Astrocyte (in vitro differentiated cells and primary cell): ENCODE measurements at regions not wholly inside any gene's neighbourhood (a gene's known extent, or its start where the extent isn't known, plus 50 kb on each side); places are given as distances from the start of the nearest gene placed in this dataset.

Experiments
- DNase-seq: peaks from one replicate; pipeline ENCODE4 v3.0.0-alpha.2; 2010; ENCODE audit warnings: low read depth
- FAIRE-seq: peaks from 2 replicates; lab custom pipeline; 2011; peaks lifted over from hg19 to GRCh38; lab: Jason Lieb, UNC
- H2AFZ ChIP-seq: 2 replicates; pipeline ENCODE4 v1.6.0; 2012; ENCODE audit warnings: low read depth, low read length, inconsistent platforms
- H3K27ac ChIP-seq: 2 replicates; pipeline ENCODE4 v1.5.1; 2011; ENCODE audit warnings: low read depth, low read length, inconsistent platforms
- H3K27me3 ChIP-seq: 2 replicates; pipeline ENCODE4 v1.6.0; 2011; ENCODE audit warnings: low read length, inconsistent platforms; ENCODE audit not compliant: insufficient read depth
- H3K36me3 ChIP-seq: 2 replicates; pipeline ENCODE4 v1.5.1; 2011; ENCODE audit warnings: low read length, inconsistent platforms; ENCODE audit not compliant: insufficient read depth
- H3K4me1 ChIP-seq: 2 replicates; pipeline ENCODE4 v1.5.1; 2011; ENCODE audit warnings: low read length, inconsistent platforms; ENCODE audit not compliant: insufficient read depth
- H3K4me2 ChIP-seq: 2 replicates; pipeline ENCODE4 v1.6.0; 2012; ENCODE audit warnings: low read length, inconsistent platforms
- H3K4me3 ChIP-seq: 2 replicates; pipeline ENCODE4 v1.5.1; 2011; ENCODE audit warnings: low read depth, mild to moderate bottlenecking, low read length, inconsistent platforms; ENCODE audit not compliant: insufficient read depth
- H3K79me2 ChIP-seq: 2 replicates; pipeline ENCODE4 v1.6.0; 2012; ENCODE audit warnings: mild to moderate bottlenecking, low read length, inconsistent platforms; ENCODE audit not compliant: insufficient read depth
- H3K9ac ChIP-seq: 2 replicates; pipeline ENCODE4 v1.6.0; 2012; ENCODE audit warnings: mild to moderate bottlenecking, low read length, inconsistent platforms
- H3K9me3 ChIP-seq: 2 replicates; pipeline ENCODE4 v1.5.1; 2012; ENCODE audit warnings: low read depth, mild to moderate bottlenecking, low read length, inconsistent platforms; ENCODE audit not compliant: insufficient read depth
- H4K20me1 ChIP-seq: 2 replicates; pipeline ENCODE4 v1.6.0; 2012; ENCODE audit warnings: low read length, inconsistent platforms; ENCODE audit not compliant: insufficient read depth
- H3K27ac Mint-ChIP-seq: one replicate; pipeline ENCODE4 v1.8.0; 2021; ENCODE audit warnings: mild to moderate bottlenecking, mixed read lengths; ENCODE audit not compliant: unreplicated experiment
- H3K27me3 Mint-ChIP-seq: one replicate; pipeline ENCODE4 v1.8.0; 2021; ENCODE audit warnings: low read depth, mixed read lengths; ENCODE audit not compliant: unreplicated experiment
- H3K36me3 Mint-ChIP-seq: one replicate; pipeline ENCODE4 v1.8.0; 2021; ENCODE audit warnings: low read depth, mixed read lengths; ENCODE audit not compliant: unreplicated experiment
- H3K4me1 Mint-ChIP-seq: one replicate; pipeline ENCODE4 v1.8.0; 2021; ENCODE audit warnings: low read depth, mixed read lengths; ENCODE audit not compliant: unreplicated experiment
- H3K4me3 Mint-ChIP-seq: one replicate; pipeline ENCODE4 v1.8.0; 2021; ENCODE audit warnings: mild to moderate bottlenecking, moderate library complexity, mixed read lengths; ENCODE audit not compliant: unreplicated experiment
- H3K9me3 Mint-ChIP-seq: one replicate; pipeline ENCODE4 v1.8.0; 2021; ENCODE audit warnings: mild to moderate bottlenecking, mixed read lengths; ENCODE audit not compliant: unreplicated experiment
- EZH2 ChIP-seq: IDR thresholded peaks from 2 replicates; pipeline ENCODE4 v1.6.1; 2012; ENCODE audit warnings: mild to moderate bottlenecking, low read length, inconsistent platforms; ENCODE audit not compliant: insufficient read depth
- TF ChIP-seq, protein P1 (sequence below): IDR thresholded peaks from 2 replicates; pipeline ENCODE4 v1.5.1; 2011; ENCODE audit warnings: low read depth, mild to moderate bottlenecking, inconsistent platforms, low read length, moderate library complexity; ENCODE audit not compliant: insufficient read depth

GRCh38 chr5:168039039-168039438 is 252.4 kb upstream of the WWC1 start:
- Mint-ChIP-seq H3K27me3 (no peaks in the 10 kb centered on the region), H3K9me3 (no peaks in the 10 kb centered on the region), H3K36me3 (peaks cover 16% of the 10 kb centered on the region), H3K27ac (no peak overlapping the region), H3K4me1 (no peaks in the 10 kb centered on the region), H3K4me3 (no peak overlapping the region)
- DNase-seq (no peak), FAIRE-seq (no peak)
- Histone ChIP-seq H3K4me1 (no peaks in the 10 kb centered on the region), H3K79me2 (no peaks in the 10 kb centered on the region), H3K36me3 (no peaks in the 10 kb centered on the region), H3K9me3 (no peaks in the 10 kb centered on the region), H2AFZ (no peak overlapping the region), H3K27ac (no peak overlapping the region), H4K20me1 (no peaks in the 10 kb centered on the region), H3K4me3 (no peak overlapping the region), H3K4me2 (no peak overlapping the region), H3K27me3 (no peaks in the 10 kb centered on the region), H3K9ac (no peak overlapping the region)
- TF ChIP-seq, protein P1, sequence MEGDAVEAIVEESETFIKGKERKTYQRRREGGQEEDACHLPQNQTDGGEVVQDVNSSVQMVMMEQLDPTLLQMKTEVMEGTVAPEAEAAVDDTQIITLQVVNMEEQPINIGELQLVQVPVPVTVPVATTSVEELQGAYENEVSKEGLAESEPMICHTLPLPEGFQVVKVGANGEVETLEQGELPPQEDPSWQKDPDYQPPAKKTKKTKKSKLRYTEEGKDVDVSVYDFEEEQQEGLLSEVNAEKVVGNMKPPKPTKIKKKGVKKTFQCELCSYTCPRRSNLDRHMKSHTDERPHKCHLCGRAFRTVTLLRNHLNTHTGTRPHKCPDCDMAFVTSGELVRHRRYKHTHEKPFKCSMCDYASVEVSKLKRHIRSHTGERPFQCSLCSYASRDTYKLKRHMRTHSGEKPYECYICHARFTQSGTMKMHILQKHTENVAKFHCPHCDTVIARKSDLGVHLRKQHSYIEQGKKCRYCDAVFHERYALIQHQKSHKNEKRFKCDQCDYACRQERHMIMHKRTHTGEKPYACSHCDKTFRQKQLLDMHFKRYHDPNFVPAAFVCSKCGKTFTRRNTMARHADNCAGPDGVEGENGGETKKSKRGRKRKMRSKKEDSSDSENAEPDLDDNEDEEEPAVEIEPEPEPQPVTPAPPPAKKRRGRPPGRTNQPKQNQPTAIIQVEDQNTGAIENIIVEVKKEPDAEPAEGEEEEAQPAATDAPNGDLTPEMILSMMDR: no peak
- no peak for TF ChIP-seq EZH2

- Mint-ChIP-seq H3K36me3 (peaks cover 16% of the 10 kb centered on the region), H3K4me3 (no peak overlapping the region), H3K27me3 (no peaks in the 10 kb centered on the region), H3K27ac (no peak overlapping the region), H3K9me3 (no peaks in the 10 kb centered on the region), H3K4me1 (no peaks in the 10 kb centered on the region)
- TF ChIP-seq, protein P1: no peak
- no peak for TF ChIP-seq EZH2
- Histone ChIP-seq H3K27me3 (no peaks in the 10 kb centered on the region), H2AFZ (no peak overlapping the region), H3K9me3 (no peaks in the 10 kb centered on the region), H3K4me1 (no peaks in the 10 kb centered on the region), H3K36me3 (no peaks in the 10 kb centered on the region), H3K4me3 (no peak overlapping the region), H3K9ac (no peak overlapping the region), H3K27ac (no peak overlapping the region), H3K4me2 (no peak overlapping the region), H4K20me1 (no peaks in the 10 kb centered on the region), H3K79me2 (no peaks in the 10 kb centered on the region)
- no peak for FAIRE-seq
- no peak for DNase-seq
Observed at GRCh38 chr5:168039566-168040248, 251.7 kb upstream of the WWC1 start.

- DNase-seq: no peak
- Histone ChIP-seq H3K4me3 (no peak overlapping the region), H3K9me3 (no peaks in the 10 kb centered on the region), H3K4me2 (no peak overlapping the region), H3K27me3 (no peaks in the 10 kb centered on the region), H4K20me1 (no peaks in the 10 kb centered on the region), H3K27ac (no peak overlapping the region), H3K36me3 (no peaks in the 10 kb centered on the region), H3K9ac (no peak overlapping the region), H3K79me2 (no peaks in the 10 kb centered on the region), H2AFZ (no peak overlapping the region), H3K4me1 (no peaks in the 10 kb centered on the region)
- Mint-ChIP-seq H3K27ac (no peak overlapping the region), H3K27me3 (no peaks in the 10 kb centered on the region), H3K4me3 (no peak overlapping the region), H3K36me3 (peaks cover 13% of the 10 kb centered on the region), H3K9me3 (no peaks in the 10 kb centered on the region), H3K4me1 (peaks cover 4% of the 10 kb centered on the region)
- FAIRE-seq: no peak
- no peak for TF ChIP-seq EZH2
- TF ChIP-seq, protein P1: no peak
Observed at GRCh38 chr5:168041583-168041982, 249.9 kb upstream of the WWC1 start.
